ENCODE measurements at regions not wholly inside any gene's neighbourhood (a gene's known extent, or its start where the extent isn't known, plus 50 kb on each side); places are given as distances from the start of the nearest gene placed in this dataset.

- no peaks in the 10 kb centered on the region for H3K9me3 Mint-ChIP-seq
- H3K4me1 Mint-ChIP-seq (ENCODE audit: low read depth), result no peaks in the 10 kb centered on the region
- H3K27me3 Mint-ChIP-seq, result no peaks in the 10 kb centered on the region
- no peak overlapping the region for H3K4me3 Mint-ChIP-seq
- H3K27ac Mint-ChIP-seq, result peak overlapping the region; percentile 99
- no peaks in the 10 kb centered on the region for H3K36me3 Mint-ChIP-seq (ENCODE audit: low read depth)
These were observed 198.7 kb upstream of the PLEKHG7 start for GRCh38 chr12:92503971-92504593.

- no peaks in the 10 kb centered on the region for H3K36me3 Mint-ChIP-seq (ENCODE audit: low read depth)
- peak overlapping the region; percentile 61 for H3K4me3 Mint-ChIP-seq
- H3K27ac Mint-ChIP-seq, result peak overlapping the region; percentile 99
These were observed 199.5 kb upstream of the PLEKHG7 start for GRCh38 chr12:92503029-92503931.

GRCh38 chr12:92502417-92503028 is 200.3 kb upstream of the PLEKHG7 start:
- Mint-ChIP-seq H3K9me3 (no peaks in the 10 kb centered on the region), H3K27ac (peak overlapping the region; percentile 99), H3K36me3 (ENCODE audit: low read depth) (no peaks in the 10 kb centered on the region), H3K4me3 (peak overlapping the region; percentile 61), H3K27me3 (no peaks in the 10 kb centered on the region), H3K4me1 (ENCODE audit: low read depth) (no peaks in the 10 kb centered on the region)

More at GRCh38 chr12:92503029-92503931, 199.5 kb upstream of the PLEKHG7 start:
- no peaks in the 10 kb centered on the region for H3K27me3 Mint-ChIP-seq
- no peaks in the 10 kb centered on the region for H3K4me1 Mint-ChIP-seq (ENCODE audit: low read depth)
- H3K9me3 Mint-ChIP-seq, result no peaks in the 10 kb centered on the region

- Mint-ChIP-seq H3K9me3 (peaks cover 8% of the 10 kb centered on the region), H3K27ac (peak overlapping the region; percentile 39), H3K27me3 (no peaks in the 10 kb centered on the region), H3K4me1 (ENCODE audit: low read depth) (peaks cover 32% of the 10 kb centered on the region), H3K36me3 (ENCODE audit: low read depth) (peaks cover 5% of the 10 kb centered on the region), H3K4me3 (no peak overlapping the region)
These were observed 206.0 kb upstream of the PLEKHG7 start for GRCh38 chr12:92496790-92497189.

- Mint-ChIP-seq H3K27me3 (no peaks in the 10 kb centered on the region), H3K4me3 (no peak overlapping the region), H3K9me3 (peaks cover 11% of the 10 kb centered on the region), H3K4me1 (ENCODE audit: low read depth) (peaks cover 32% of the 10 kb centered on the region), H3K27ac (peak overlapping the region; percentile 34), H3K36me3 (ENCODE audit: low read depth) (peaks cover 5% of the 10 kb centered on the region)
These were observed 207.7 kb upstream of the PLEKHG7 start for GRCh38 chr12:92495108-92495507.

- Mint-ChIP-seq H3K27ac (peak overlapping the region; percentile 77), H3K4me3 (no peak overlapping the region)
These were observed 209.0 kb upstream of the PLEKHG7 start for GRCh38 chr12:92493816-92494215.

GRCh38 chr12:92492995-92493394 is 209.8 kb upstream of the PLEKHG7 start:
- Mint-ChIP-seq H3K4me1 (ENCODE audit: low read depth) (peaks cover 51% of the 10 kb centered on the region), H3K27ac (no peak overlapping the region), H3K36me3 (ENCODE audit: low read depth) (peaks cover 5% of the 10 kb centered on the region), H3K27me3 (no peaks in the 10 kb centered on the region), H3K4me3 (no peak overlapping the region), H3K9me3 (peaks cover 11% of the 10 kb centered on the region)

More at GRCh38 chr12:92493816-92494215, 209.0 kb upstream of the PLEKHG7 start:
- Mint-ChIP-seq H3K36me3 (ENCODE audit: low read depth) (peaks cover 5% of the 10 kb centered on the region), H3K9me3 (peaks cover 11% of the 10 kb centered on the region), H3K4me1 (ENCODE audit: low read depth) (peaks cover 43% of the 10 kb centered on the region), H3K27me3 (no peaks in the 10 kb centered on the region)

- Mint-ChIP-seq H3K27ac (no peak overlapping the region), H3K27me3 (no peaks in the 10 kb centered on the region), H3K36me3 (ENCODE audit: low read depth) (peaks cover 5% of the 10 kb centered on the region), H3K4me1 (ENCODE audit: low read depth) (peaks cover 52% of the 10 kb centered on the region), H3K4me3 (no peak overlapping the region), H3K9me3 (peaks cover 11% of the 10 kb centered on the region)
These were observed 210.5 kb upstream of the PLEKHG7 start for GRCh38 chr12:92492291-92492690.

GRCh38 chr12:92489781-92490180 is 213.0 kb upstream of the PLEKHG7 start:
- Mint-ChIP-seq H3K36me3 (ENCODE audit: low read depth) (peaks cover 5% of the 10 kb centered on the region), H3K4me3 (no peak overlapping the region), H3K4me1 (ENCODE audit: low read depth) (peaks cover 49% of the 10 kb centered on the region), H3K27ac (peak overlapping the region; percentile 4), H3K27me3 (no peaks in the 10 kb centered on the region), H3K9me3 (peaks cover 11% of the 10 kb centered on the region)

- Mint-ChIP-seq H3K36me3 (ENCODE audit: low read depth) (peaks cover 5% of the 10 kb centered on the region), H3K4me3 (no peak overlapping the region), H3K27ac (peak overlapping the region; percentile 57), H3K9me3 (peaks cover 8% of the 10 kb centered on the region), H3K4me1 (ENCODE audit: low read depth) (peaks cover 39% of the 10 kb centered on the region), H3K27me3 (no peaks in the 10 kb centered on the region)
These were observed 214.1 kb upstream of the PLEKHG7 start for GRCh38 chr12:92488735-92489134.

- no peak overlapping the region for H3K4me3 Mint-ChIP-seq
- peaks cover 35% of the 10 kb centered on the region for H3K4me1 Mint-ChIP-seq (ENCODE audit: low read depth)
- H3K9me3 Mint-ChIP-seq, result peaks cover 6% of the 10 kb centered on the region
- H3K27ac Mint-ChIP-seq, result no peak overlapping the region
- no peaks in the 10 kb centered on the region for H3K27me3 Mint-ChIP-seq
- peaks cover 5% of the 10 kb centered on the region for H3K36me3 Mint-ChIP-seq (ENCODE audit: low read depth)
These were observed 215.7 kb upstream of the PLEKHG7 start for GRCh38 chr12:92487138-92487485.

GRCh38 chr12:92486443-92487137 is 216.2 kb upstream of the PLEKHG7 start:
- Mint-ChIP-seq H3K9me3 (peaks cover 1% of the 10 kb centered on the region), H3K27me3 (no peaks in the 10 kb centered on the region), H3K27ac (no peak overlapping the region), H3K36me3 (ENCODE audit: low read depth) (peaks cover 5% of the 10 kb centered on the region), H3K4me3 (no peak overlapping the region), H3K4me1 (ENCODE audit: low read depth) (peaks cover 35% of the 10 kb centered on the region)

- Mint-ChIP-seq H3K36me3 (ENCODE audit: low read depth) (peaks cover 5% of the 10 kb centered on the region), H3K4me1 (ENCODE audit: low read depth) (peaks cover 35% of the 10 kb centered on the region), H3K9me3 (no peaks in the 10 kb centered on the region), H3K4me3 (peak overlapping the region; percentile 21), H3K27ac (peak overlapping the region; percentile 86), H3K27me3 (no peaks in the 10 kb centered on the region)
These were observed 217.1 kb upstream of the PLEKHG7 start for GRCh38 chr12:92485351-92486348.

- Mint-ChIP-seq H3K36me3 (ENCODE audit: low read depth) (peaks cover 9% of the 10 kb centered on the region), H3K27me3 (no peaks in the 10 kb centered on the region), H3K4me3 (no peak overlapping the region), H3K4me1 (ENCODE audit: low read depth) (peaks cover 33% of the 10 kb centered on the region), H3K9me3 (peaks cover 4% of the 10 kb centered on the region), H3K27ac (no peak overlapping the region)
These were observed 220.2 kb upstream of the PLEKHG7 start for GRCh38 chr12:92482599-92482998.
